ENCODE measurements at regions not wholly inside any gene's neighbourhood (a gene's known extent, or its start where the extent isn't known, plus 50 kb on each side); places are given as distances from the start of the nearest gene placed in this dataset.

DNA sequence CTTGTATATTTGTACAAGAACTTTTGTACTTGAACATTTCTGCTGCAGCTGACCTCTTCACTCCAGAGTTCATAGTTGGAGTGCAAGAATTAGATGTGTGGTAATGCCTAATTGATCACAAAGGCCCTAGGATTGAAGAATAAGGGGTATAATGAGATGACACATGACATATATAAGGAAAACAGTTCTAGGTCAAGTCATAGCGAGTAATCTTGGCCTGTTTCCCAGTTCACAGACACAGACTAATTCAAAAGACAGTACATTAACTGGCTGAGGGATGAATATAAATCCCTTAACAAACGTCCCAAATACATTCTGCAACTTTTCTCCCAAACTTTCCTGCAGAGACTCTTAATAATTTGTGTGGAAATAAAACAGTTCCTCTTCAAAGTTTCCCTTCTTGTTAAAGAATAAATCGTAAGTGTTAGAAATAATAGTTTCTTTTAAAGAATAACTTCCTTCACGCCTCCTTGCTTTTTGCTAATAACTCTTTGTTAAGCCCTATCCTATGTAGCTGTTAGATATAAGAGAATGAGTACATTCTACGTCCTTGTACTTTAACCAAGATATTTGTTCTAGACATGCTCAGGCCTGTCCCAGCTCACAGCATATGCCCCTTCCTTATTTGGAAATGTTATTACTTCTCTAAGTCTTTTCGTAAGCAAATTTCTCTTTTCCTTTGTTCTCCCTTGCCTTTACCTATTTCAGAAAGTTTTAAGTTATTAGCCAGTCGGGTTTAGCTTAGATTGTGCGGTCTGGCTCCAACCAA, 556.4 kb upstream of the CTNND2 start:
- DNase-seq (ENCODE audit: low read depth) = no peak
- no peak for TF ChIP-seq CTCF (IDR thresholded peaks at IDR 0.05; ENCODE audit: insufficient read depth, low read depth, low read length, missing control alignments)
- H3K4me3 ChIP-seq (ENCODE audit: low read depth, low read length) = no peak overlapping the region

DNA sequence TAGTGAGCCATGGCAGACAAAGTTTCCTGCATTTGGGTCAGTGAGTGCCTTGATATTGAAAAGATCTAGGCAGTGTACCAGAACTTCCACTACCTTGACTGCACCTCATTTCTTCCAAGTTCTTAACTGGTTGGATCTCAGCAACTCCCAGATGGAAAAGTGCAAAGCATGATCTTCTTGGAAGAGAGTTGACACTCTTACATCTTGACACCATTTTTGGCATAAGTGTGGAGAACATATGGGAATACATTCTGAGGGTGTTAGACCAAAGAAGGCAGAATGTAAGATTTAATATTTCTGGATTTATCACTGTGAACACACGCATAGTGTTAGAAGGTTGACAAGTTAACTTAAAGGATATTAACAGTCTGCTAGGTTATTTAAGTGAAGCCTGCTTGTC, 555.1 kb upstream of the CTNND2 start:
- TF ChIP-seq CTCF (IDR thresholded peaks at IDR 0.05; ENCODE audit: insufficient read depth, low read depth, low read length, missing control alignments) = no peak
- H3K4me3 ChIP-seq (ENCODE audit: low read depth, low read length) = no peak overlapping the region
- DNase-seq (ENCODE audit: low read depth) = no peak

DNA sequence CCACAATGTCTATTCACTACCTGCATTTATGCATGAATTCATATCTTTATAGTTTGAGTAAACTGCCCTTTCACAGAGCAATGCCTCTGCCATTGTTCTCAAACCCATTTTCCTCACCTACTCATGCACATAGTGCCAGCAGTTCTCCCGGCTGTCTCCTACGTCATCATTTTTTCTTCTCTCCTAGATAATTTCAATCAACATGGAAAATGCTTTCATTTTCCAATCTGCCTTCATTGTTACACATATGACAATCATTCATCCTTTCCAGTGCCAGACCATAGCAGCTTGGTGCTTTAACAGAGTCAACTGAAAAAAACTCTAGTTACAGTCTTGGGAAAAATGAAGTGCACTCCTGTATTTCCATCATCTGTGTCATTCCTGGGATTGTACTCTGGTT, 514.8 kb upstream of the CTNND2 start:
- no peak overlapping the region for H3K4me3 ChIP-seq (ENCODE audit: low read depth, low read length)
- no peak for TF ChIP-seq CTCF (IDR thresholded peaks at IDR 0.05; ENCODE audit: insufficient read depth, low read depth, low read length, missing control alignments)
- DNase-seq (ENCODE audit: low read depth) = no peak

DNA sequence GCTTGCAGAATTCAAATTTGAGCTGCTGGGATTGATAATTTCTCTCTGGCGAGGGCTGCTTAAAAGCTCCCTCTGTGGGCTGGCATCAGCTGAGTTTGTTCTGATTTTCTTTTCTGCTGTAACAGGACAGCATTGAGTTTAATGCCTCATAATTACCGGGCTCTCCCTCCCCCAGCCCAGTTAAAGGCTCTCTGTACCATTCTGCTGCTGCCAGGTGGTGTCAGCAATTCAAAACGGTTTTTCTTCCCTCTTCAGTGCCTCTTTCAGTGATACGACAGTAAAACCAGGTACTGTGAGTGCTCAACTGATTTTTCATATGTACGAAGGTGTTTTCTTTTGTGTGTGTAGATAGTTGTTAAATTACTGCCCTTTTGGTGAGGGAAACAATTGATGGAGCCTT, 509.3 kb upstream of the CTNND2 start:
- no peak overlapping the region for H3K4me3 ChIP-seq (ENCODE audit: low read depth, low read length)
- no peak for TF ChIP-seq CTCF (IDR thresholded peaks at IDR 0.05; ENCODE audit: insufficient read depth, low read depth, low read length, missing control alignments)
- DNase-seq (ENCODE audit: low read depth) = no peak

DNA sequence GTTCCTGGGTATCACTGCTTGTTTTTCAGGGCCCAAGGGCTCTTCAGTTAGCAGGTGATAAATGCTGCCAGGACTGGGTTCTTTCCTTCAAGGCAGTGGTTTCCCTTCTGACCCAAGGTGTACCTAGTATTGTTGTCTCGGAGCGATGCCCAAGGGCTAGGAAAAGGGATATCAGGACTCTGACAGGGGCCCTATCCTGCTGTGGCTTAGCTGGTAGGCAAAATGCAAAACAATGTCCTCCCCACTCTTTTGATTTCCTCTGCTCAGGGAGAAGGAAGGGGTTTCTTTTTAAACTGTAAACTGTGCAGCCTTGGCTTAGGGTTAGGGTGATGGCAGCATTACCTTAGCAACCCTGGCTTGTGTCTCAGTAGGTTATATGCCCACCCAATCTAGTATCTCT, 508.8 kb upstream of the CTNND2 start:
- DNase-seq (ENCODE audit: low read depth) = no peak
- TF ChIP-seq CTCF (IDR thresholded peaks at IDR 0.05; ENCODE audit: insufficient read depth, low read depth, low read length, missing control alignments) = no peak
- no peak overlapping the region for H3K4me3 ChIP-seq (ENCODE audit: low read depth, low read length)

DNA sequence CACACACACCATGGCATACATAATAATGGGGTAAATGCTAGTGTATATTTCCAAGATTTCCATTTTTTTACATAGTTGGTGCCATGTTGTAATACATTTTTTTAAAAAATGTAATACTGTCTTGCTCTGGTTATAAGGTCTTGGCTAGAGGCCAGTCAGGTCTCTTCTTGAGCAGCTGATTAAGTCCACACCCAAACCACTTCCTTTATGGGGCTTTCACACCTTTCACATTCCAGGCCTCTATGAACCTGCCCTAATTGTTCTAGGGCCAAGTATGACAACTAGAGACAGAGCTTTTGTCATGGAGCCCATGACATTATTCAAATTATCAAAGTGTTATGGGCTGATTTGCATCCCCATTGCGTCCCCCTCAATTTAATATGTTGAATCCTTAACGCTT, 495.6 kb upstream of the CTNND2 start:
- no peak overlapping the region for H3K4me3 ChIP-seq (ENCODE audit: low read depth, low read length)
- no peak for DNase-seq (ENCODE audit: low read depth)
- no peak for TF ChIP-seq CTCF (IDR thresholded peaks at IDR 0.05; ENCODE audit: insufficient read depth, low read depth, low read length, missing control alignments)

DNA sequence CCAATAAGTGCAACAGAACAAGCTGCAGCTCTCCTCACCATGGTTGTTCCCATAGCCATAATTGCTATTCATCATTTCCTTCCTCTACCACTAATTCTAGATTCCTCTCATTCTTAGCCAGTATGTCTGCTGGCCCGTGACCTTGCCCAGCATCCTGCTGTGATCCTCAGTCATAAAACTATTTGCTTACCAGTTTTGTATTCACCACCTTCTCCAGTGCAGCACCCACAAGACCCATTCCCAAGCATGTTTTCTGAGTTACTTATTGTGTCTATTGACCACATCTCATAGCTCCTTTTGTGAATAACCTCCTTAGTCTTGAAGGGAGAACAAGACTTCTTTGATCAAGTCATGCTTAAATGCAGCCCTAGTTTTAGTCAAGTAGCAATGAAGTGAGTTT, 488.0 kb upstream of the CTNND2 start:
- no peak for DNase-seq (ENCODE audit: low read depth)
- H3K4me3 ChIP-seq (ENCODE audit: low read depth, low read length) = no peak overlapping the region
- no peak for TF ChIP-seq CTCF (IDR thresholded peaks at IDR 0.05; ENCODE audit: insufficient read depth, low read depth, low read length, missing control alignments)

Measured in GM12865 (cell line).